Upper lobe of left lung (tissue), 4 donors: ENCODE measurements at regions not wholly inside any gene's neighbourhood (a gene's known extent, or its start where the extent isn't known, plus 50 kb on each side); places are given as distances from the start of the nearest gene placed in this dataset.

Source experiments
- EP300 ChIP-seq, 4 donors: sonication (generic); formaldehyde crosslinking; IDR thresholded peaks; one replicate each; pipeline ENCODE4 v1.5.1; 2017; ENCODE audit warnings: antibody characterized with exemption in 4 of 4, control low read depth in 2 of 4
- TF ChIP-seq, protein P1 (sequence below), 6 experiments: fragments of 450-650 bp in 4 of 6; fragments of 200-600 bp in 2 of 6; sonication (generic) in 2 of 6; IDR thresholded peaks; one replicate each; pipeline ENCODE4 v1.5.1; 2016 to 2019; ENCODE audit warnings: antibody characterized with exemption in 6 of 6

DNA sequence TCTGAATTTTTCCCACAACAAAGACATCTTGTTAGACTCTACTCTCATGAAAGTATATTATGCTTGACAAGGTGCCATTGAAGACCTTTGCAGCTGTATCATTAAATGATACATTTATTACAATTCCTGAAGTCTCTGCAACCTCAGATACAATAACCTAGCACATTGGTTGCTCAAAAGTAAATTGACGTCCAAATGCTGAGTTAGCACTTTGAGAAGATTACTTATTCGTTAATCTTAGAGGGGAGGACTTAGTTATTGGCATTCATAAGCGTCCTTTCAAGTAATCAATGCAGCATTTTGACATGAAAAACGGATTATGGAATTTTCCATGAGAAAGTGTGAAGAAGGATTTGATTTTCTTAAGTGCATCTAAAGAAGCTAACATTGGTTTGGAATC is 151.6 kb downstream of the ARSF start:
- TF ChIP-seq, protein P1, sequence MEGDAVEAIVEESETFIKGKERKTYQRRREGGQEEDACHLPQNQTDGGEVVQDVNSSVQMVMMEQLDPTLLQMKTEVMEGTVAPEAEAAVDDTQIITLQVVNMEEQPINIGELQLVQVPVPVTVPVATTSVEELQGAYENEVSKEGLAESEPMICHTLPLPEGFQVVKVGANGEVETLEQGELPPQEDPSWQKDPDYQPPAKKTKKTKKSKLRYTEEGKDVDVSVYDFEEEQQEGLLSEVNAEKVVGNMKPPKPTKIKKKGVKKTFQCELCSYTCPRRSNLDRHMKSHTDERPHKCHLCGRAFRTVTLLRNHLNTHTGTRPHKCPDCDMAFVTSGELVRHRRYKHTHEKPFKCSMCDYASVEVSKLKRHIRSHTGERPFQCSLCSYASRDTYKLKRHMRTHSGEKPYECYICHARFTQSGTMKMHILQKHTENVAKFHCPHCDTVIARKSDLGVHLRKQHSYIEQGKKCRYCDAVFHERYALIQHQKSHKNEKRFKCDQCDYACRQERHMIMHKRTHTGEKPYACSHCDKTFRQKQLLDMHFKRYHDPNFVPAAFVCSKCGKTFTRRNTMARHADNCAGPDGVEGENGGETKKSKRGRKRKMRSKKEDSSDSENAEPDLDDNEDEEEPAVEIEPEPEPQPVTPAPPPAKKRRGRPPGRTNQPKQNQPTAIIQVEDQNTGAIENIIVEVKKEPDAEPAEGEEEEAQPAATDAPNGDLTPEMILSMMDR (IDR thresholded peaks at IDR 0.05): no peak
- TF ChIP-seq EP300 (IDR thresholded peaks at IDR 0.05): no peak
